VCaP (cell line): ENCODE measurements at regions not wholly inside any gene's neighbourhood (a gene's known extent, or its start where the extent isn't known, plus 50 kb on each side); places are given as distances from the start of the nearest gene placed in this dataset.

Experiments
- H3K27ac ChIP-seq: fragments of 450-650 bp; 2 replicates; pipeline ENCODE4 v1.5.1; 2017
- CTCF ChIP-seq: fragments of 450-650 bp; conservative IDR thresholded peaks from 2 replicates; pipeline ENCODE4 v1.5.1; 2017; ENCODE audit warnings: mild to moderate bottlenecking, moderate library complexity

- H3K27ac ChIP-seq, result no peak overlapping the region
- TF ChIP-seq CTCF, result no peak
Measured at GRCh38 chrX:8105531-8105930, 65.5 kb downstream of the VCX2 start.

GRCh38 chrX:8103655-8104054 is 67.4 kb downstream of the VCX2 start:
- TF ChIP-seq CTCF, result no peak
- H3K27ac ChIP-seq, result no peak overlapping the region

- no peak overlapping the region for H3K27ac ChIP-seq
- TF ChIP-seq CTCF, result no peak
Measured at GRCh38 chrX:8091510-8091909, 79.6 kb downstream of the VCX2 start.

GRCh38 chrX:8090906-8091305 is 80.2 kb downstream of the VCX2 start:
- H3K27ac ChIP-seq, result no peak overlapping the region
- no peak for TF ChIP-seq CTCF

- H3K27ac ChIP-seq, result no peak overlapping the region
- TF ChIP-seq CTCF, result no peak
Measured at GRCh38 chrX:8090482-8090881, 80.6 kb downstream of the VCX2 start.

- no peak overlapping the region for H3K27ac ChIP-seq
- TF ChIP-seq CTCF, result no peak
Measured at GRCh38 chrX:8089141-8089540, 81.9 kb downstream of the VCX2 start.

- H3K27ac ChIP-seq, result no peak overlapping the region
- TF ChIP-seq CTCF, result no peak
Measured at GRCh38 chrX:8084006-8084405, 87.1 kb downstream of the VCX2 start.

- no peak overlapping the region for H3K27ac ChIP-seq
- TF ChIP-seq CTCF, result no peak
Measured at GRCh38 chrX:8083286-8083685, 87.8 kb downstream of the VCX2 start.
